Body of pancreas (tissue), 4 donors: ENCODE measurements at regions not wholly inside any gene's neighbourhood (a gene's known extent, or its start where the extent isn't known, plus 50 kb on each side); places are given as distances from the start of the nearest gene placed in this dataset.

Source experiments
- ATAC-seq: fragments of 150-250 bp; one replicate; pipeline ENCODE4 v1.9.1; 2016
- DNase-seq, 4 donors: peaks; one replicate each; pipeline ENCODE4 v3.0.0-alpha.2; 2019
- H3K27ac ChIP-seq, 4 donors: fragments of 200-600 bp; sonication (generic); 1 replicate in 3 of 4; 2 replicates in 1 of 4; pipeline versions ENCODE4 v1.5.1 to v1.6.1; 2016 to 2019; ENCODE audit warnings: mild to moderate bottlenecking in 1 of 4, mixed read lengths in 1 of 4, moderate library complexity in 1 of 4
- H3K27me3 ChIP-seq, 2 donors: fragments of 200-600 bp; sonication (generic); one replicate each; pipeline ENCODE4 v1.6.0; 2016; ENCODE audit warnings: mild to moderate bottlenecking in 1 of 2
- H3K36me3 ChIP-seq, 2 donors: fragments of 200-600 bp; sonication (generic); replicated peaks in 1 of 2; 2 replicates each; pipeline ENCODE4 v1.5.1; 2016; ENCODE audit warnings: low read depth in 2 of 2; ENCODE audit not compliant: insufficient read depth in 1 of 2
- H3K4me1 ChIP-seq: fragments of 200-600 bp; sonication (generic); one replicate; pipeline ENCODE4 v1.6.0; 2016
- H3K4me3 ChIP-seq, 2 donors: fragments of 200-600 bp; sonication (generic); 1 replicate in 1 of 2; 2 replicates in 1 of 2; pipeline ENCODE4 v1.5.1; 2016 to 2019
- H3K9me3 ChIP-seq, 3 donors: fragments of 200-600 bp; sonication (generic); 1 replicate in 2 of 3; 2 replicates in 1 of 3; pipeline ENCODE4 v1.5.1; 2016
- CTCF ChIP-seq, 7 experiments: fragments of 450-650 bp in 4 of 7; fragments of 200-600 bp in 3 of 7; sonication (generic) in 3 of 7; IDR thresholded peaks; one replicate each; pipeline ENCODE4 v1.5.1; 2016 to 2019; ENCODE audit warnings: antibody characterized with exemption in 7 of 7
- POLR2A ChIP-seq, 3 donors: fragments of 450-650 bp; IDR thresholded peaks; one replicate each; pipeline ENCODE4 v1.6.1; 2016; ENCODE audit warnings: antibody characterized with exemption in 3 of 3, mild to moderate bottlenecking in 2 of 3
- whole genome bisulfite sequencing, 2 donors: methylation state at CpG; one replicate each; pipeline ENCODE4 v1.1.5; 2017; 5-methylcytosine and 5-hydroxymethylcytosine counted together
- intact Hi-C: fragments of 100-400 bp; cut with DNase I; formaldehyde crosslinking; loops from one replicate; pipeline ENCODE4 v1.15.1; 2023

GRCh38 chr3:117671722-117672318 is 962.2 kb downstream of the TUSC7 start:
- H3K9me3 ChIP-seq, result no peaks in the 10 kb centered on the region
- H3K27ac ChIP-seq, result no peak overlapping the region
- H3K4me3 ChIP-seq, result no peak overlapping the region
- TF ChIP-seq POLR2A (IDR thresholded peaks at IDR 0.05) (no peak), CTCF (IDR thresholded peaks at IDR 0.05) (no peak)
- H3K4me1 ChIP-seq, result no peaks in the 10 kb centered on the region
- DNase-seq, result peak in 3 of 4 donors; percentile 6 to 11 (median 9)
- H3K36me3 ChIP-seq, result no peaks in the 10 kb centered on the region
- intact Hi-C loops, result no loop called here
- ATAC-seq, result no peak
- no peaks in the 10 kb centered on the region for H3K27me3 ChIP-seq
- 39 to 44% methylated on average over 4 of the region's 4 CpGs for WGBS, 2 donors

GRCh38 chr3:117674321-117674720 is 964.7 kb downstream of the TUSC7 start:
- H3K4me3 ChIP-seq, result no peak overlapping the region
- no peak for DNase-seq
- H3K27ac ChIP-seq, result no peak overlapping the region
- intact Hi-C loops, result no loop called here
- WGBS, 2 donors, result 81 to 86% methylated on average over 4 of the region's 4 CpGs
- H3K9me3 ChIP-seq, result no peaks in the 10 kb centered on the region
- no peaks in the 10 kb centered on the region for H3K4me1 ChIP-seq
- no peaks in the 10 kb centered on the region for H3K36me3 ChIP-seq
- H3K27me3 ChIP-seq, result no peaks in the 10 kb centered on the region
- TF ChIP-seq CTCF (IDR thresholded peaks at IDR 0.05) (no peak), POLR2A (IDR thresholded peaks at IDR 0.05) (no peak)
- ATAC-seq, result no peak

- Histone ChIP-seq H3K4me1 (no peaks in the 10 kb centered on the region), H3K36me3 (no peaks in the 10 kb centered on the region), H3K4me3 (no peak overlapping the region), H3K9me3 (no peaks in the 10 kb centered on the region), H3K27ac (no peak overlapping the region), H3K27me3 (no peaks in the 10 kb centered on the region)
- DNase-seq (no peak), ATAC-seq (no peak)
- TF ChIP-seq CTCF (IDR thresholded peaks at IDR 0.05) (no peak), POLR2A (IDR thresholded peaks at IDR 0.05) (no peak)
- intact Hi-C loops, result no loop called here
- 82% methylated on average over 2 of the region's 2 CpGs for WGBS, 2 donors
Observed at GRCh38 chr3:117681619-117682018, 972.0 kb downstream of the TUSC7 start.

GRCh38 chr3:117687096-117687495 is 977.5 kb downstream of the TUSC7 start:
- no peak overlapping the region for H3K4me3 ChIP-seq
- DNase-seq (no peak), ATAC-seq (no peak)
- no peak overlapping the region for H3K27ac ChIP-seq
- H3K36me3 ChIP-seq, result no peaks in the 10 kb centered on the region
- 83 to 87% methylated on average over 2 of the region's 2 CpGs for WGBS, 2 donors
- H3K4me1 ChIP-seq, result no peaks in the 10 kb centered on the region
- TF ChIP-seq POLR2A (IDR thresholded peaks at IDR 0.05), result no peak
- TF ChIP-seq CTCF (IDR thresholded peaks at IDR 0.05), result no peak
- H3K27me3 ChIP-seq, result no peaks in the 10 kb centered on the region
- no peaks in the 10 kb centered on the region for H3K9me3 ChIP-seq
- intact Hi-C loops, result no loop called here

GRCh38 chr3:117688583-117688982 is 979.0 kb downstream of the TUSC7 start:
- no peak overlapping the region for H3K27ac ChIP-seq
- H3K4me1 ChIP-seq, result no peaks in the 10 kb centered on the region
- DNase-seq, result peak in 1 of 4 donors; percentile 9
- no peaks in the 10 kb centered on the region for H3K36me3 ChIP-seq
- no peaks in the 10 kb centered on the region for H3K9me3 ChIP-seq
- H3K4me3 ChIP-seq, result no peak overlapping the region
- WGBS, 2 donors, result 27 to 38% methylated on average over 3 of the region's 3 CpGs
- no peaks in the 10 kb centered on the region for H3K27me3 ChIP-seq
- TF ChIP-seq CTCF (IDR thresholded peaks at IDR 0.05) (no peak), POLR2A (IDR thresholded peaks at IDR 0.05) (no peak)
- no peak for ATAC-seq
- intact Hi-C loops, result no loop called here
